Neural progenitor cell (in vitro differentiated cells): ENCODE measurements at regions not wholly inside any gene's neighbourhood (a gene's known extent, or its start where the extent isn't known, plus 50 kb on each side); places are given as distances from the start of the nearest gene placed in this dataset.

Experiments
- DNase-seq: peaks from one replicate; pipeline ENCODE4 v3.0.0-alpha.2; 2016; ENCODE audit warnings: low spot score
- H2AFZ ChIP-seq: fragments of 200-600 bp; sonication (generic); replicated peaks from 2 replicates; pipeline ENCODE4 v1.6.1; 2016; ENCODE audit warnings: antibody characterized with exemption
- H3F3A ChIP-seq: fragments of 200-600 bp; sonication (generic); 2 replicates; pipeline ENCODE4 v1.6.1; 2016; ENCODE audit warnings: antibody characterized with exemption, low read depth
- H3K27ac ChIP-seq: fragments of 200-600 bp; sonication (generic); 2 replicates; pipeline ENCODE4 v1.5.1; 2016; ENCODE audit warnings: mild to moderate bottlenecking
- H3K27me3 ChIP-seq: fragments of 200-600 bp; sonication (generic); 2 replicates; pipeline ENCODE4 v1.6.1; 2016; ENCODE audit warnings: mild to moderate bottlenecking, moderate library complexity
- H3K36me3 ChIP-seq: fragments of 200-600 bp; sonication (generic); 2 replicates; pipeline ENCODE4 v1.5.1; 2016
- H3K4me1 ChIP-seq: fragments of 200-600 bp; sonication (generic); 2 replicates; pipeline ENCODE4 v1.6.1; 2016; ENCODE audit warnings: mixed run types
- H3K4me2 ChIP-seq: fragments of 200-600 bp; sonication (generic); 2 replicates; pipeline ENCODE4 v1.6.1; 2016
- H3K4me3 ChIP-seq: fragments of 200-600 bp; sonication (generic); 2 replicates; pipeline ENCODE4 v1.5.1; 2016
- H3K79me2 ChIP-seq: fragments of 200-600 bp; sonication (generic); 2 replicates; pipeline ENCODE4 v1.6.1; 2016; ENCODE audit warnings: low read depth
- H3K9ac ChIP-seq: fragments of 200-600 bp; sonication (generic); 2 replicates; pipeline ENCODE4 v1.6.1; 2016
- H3K9me3 ChIP-seq: fragments of 200-600 bp; sonication (generic); 2 replicates; pipeline ENCODE4 v1.5.1; 2016; ENCODE audit warnings: low read depth
- H4K20me1 ChIP-seq: fragments of 200-600 bp; sonication (generic); 2 replicates; pipeline ENCODE4 v1.6.1; 2016; ENCODE audit warnings: low read depth
- H3K27ac Mint-ChIP-seq: 3 replicates; pipeline ENCODE4 v1.8.0; 2021; ENCODE audit warnings: mixed read lengths
- H3K27me3 Mint-ChIP-seq: 2 replicates; pipeline ENCODE4 v1.8.0; 2022; ENCODE audit warnings: low read depth, mild to moderate bottlenecking, inconsistent platforms, moderate library complexity, mixed read lengths; ENCODE audit not compliant: insufficient read depth
- H3K36me3 Mint-ChIP-seq: 3 replicates; pipeline ENCODE4 v1.8.0; 2021; ENCODE audit warnings: mixed read lengths
- H3K4me1 Mint-ChIP-seq: 3 replicates; pipeline ENCODE4 v1.8.0; 2021; ENCODE audit warnings: mixed read lengths
- H3K4me3 Mint-ChIP-seq: 3 replicates; pipeline ENCODE4 v1.8.0; 2021; ENCODE audit warnings: mild to moderate bottlenecking, moderate library complexity, mixed read lengths
- H3K9me3 Mint-ChIP-seq: 3 replicates; pipeline ENCODE4 v1.8.0; 2020; ENCODE audit warnings: mixed read lengths
- EZH2 ChIP-seq: fragments of 200-600 bp; sonication (generic); IDR thresholded peaks from 2 replicates; pipeline ENCODE4 v1.6.1; 2017; ENCODE audit warnings: antibody characterized with exemption, mild to moderate bottlenecking, moderate library complexity
- EZH2phosphoT487 ChIP-seq: fragments of 200-600 bp; sonication (generic); IDR thresholded peaks from 2 replicates; pipeline ENCODE4 v1.6.1; 2017; ENCODE audit warnings: antibody characterized with exemption
- TF ChIP-seq, protein P1 (sequence below): fragments of 200-600 bp; sonication (generic); IDR thresholded peaks from 2 replicates; pipeline ENCODE4 v1.5.1; 2017; ENCODE audit warnings: antibody characterized with exemption, mild to moderate bottlenecking

DNA sequence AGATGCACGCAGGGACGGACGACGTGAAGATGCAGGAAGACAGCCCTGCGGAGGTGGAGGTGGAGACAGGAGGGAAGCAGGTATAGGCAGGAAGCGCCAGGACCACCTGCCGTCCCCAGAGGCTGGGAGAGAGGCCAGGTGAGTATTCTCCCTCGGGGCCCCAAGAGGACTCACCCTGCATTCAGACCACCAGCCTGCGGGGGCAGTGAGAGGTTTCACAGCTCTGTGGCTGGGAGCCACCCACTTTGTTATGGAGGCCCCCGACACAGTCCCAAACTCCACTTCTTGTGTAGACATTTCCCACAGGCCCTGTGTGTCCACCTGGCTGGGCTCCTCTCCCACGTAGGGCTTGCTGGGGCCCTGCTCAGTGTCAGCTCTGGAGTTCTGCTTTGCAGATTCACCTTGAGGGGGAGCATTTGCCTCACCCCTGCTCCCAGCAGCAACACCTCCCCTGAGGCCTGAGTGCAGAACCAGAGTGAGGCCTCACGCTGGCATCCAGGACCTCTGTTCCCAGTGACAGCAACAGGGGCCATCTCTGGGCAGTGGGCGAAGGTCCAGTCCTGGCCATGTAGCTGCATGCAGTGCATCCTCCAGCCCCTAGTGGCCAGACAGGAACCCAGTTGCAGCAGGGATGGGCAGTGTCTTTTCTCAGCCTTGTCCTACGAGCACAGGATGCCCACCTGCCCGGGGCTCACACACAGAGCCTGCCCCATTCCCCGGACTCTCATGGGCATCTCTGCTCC lies 119.4 kb upstream of the IQSEC1 start:
- Histone ChIP-seq H3K9ac (no peak overlapping the region), H3K4me3 (no peak overlapping the region), H2AFZ (no peak overlapping the region), H3K79me2 (no peaks in the 10 kb centered on the region), H3K36me3 (no peaks in the 10 kb centered on the region), H3F3A (no peaks in the 10 kb centered on the region), H3K4me2 (no peak overlapping the region), H3K27ac (no peak overlapping the region), H3K27me3 (no peaks in the 10 kb centered on the region), H3K4me1 (peaks cover 14% of the 10 kb centered on the region), H3K9me3 (no peaks in the 10 kb centered on the region), H4K20me1 (peaks cover 9% of the 10 kb centered on the region)
- Mint-ChIP-seq H3K4me1 (peaks cover 44% of the 10 kb centered on the region), H3K9me3 (peaks cover 6% of the 10 kb centered on the region), H3K27me3 (peaks cover 14% of the 10 kb centered on the region), H3K36me3 (peaks cover 3% of the 10 kb centered on the region), H3K27ac (no peak overlapping the region), H3K4me3 (no peak overlapping the region)
- peak; percentile 60 for DNase-seq
- TF ChIP-seq EZH2phosphoT487 (no peak), EZH2 (no peak)
- TF ChIP-seq, protein P1, sequence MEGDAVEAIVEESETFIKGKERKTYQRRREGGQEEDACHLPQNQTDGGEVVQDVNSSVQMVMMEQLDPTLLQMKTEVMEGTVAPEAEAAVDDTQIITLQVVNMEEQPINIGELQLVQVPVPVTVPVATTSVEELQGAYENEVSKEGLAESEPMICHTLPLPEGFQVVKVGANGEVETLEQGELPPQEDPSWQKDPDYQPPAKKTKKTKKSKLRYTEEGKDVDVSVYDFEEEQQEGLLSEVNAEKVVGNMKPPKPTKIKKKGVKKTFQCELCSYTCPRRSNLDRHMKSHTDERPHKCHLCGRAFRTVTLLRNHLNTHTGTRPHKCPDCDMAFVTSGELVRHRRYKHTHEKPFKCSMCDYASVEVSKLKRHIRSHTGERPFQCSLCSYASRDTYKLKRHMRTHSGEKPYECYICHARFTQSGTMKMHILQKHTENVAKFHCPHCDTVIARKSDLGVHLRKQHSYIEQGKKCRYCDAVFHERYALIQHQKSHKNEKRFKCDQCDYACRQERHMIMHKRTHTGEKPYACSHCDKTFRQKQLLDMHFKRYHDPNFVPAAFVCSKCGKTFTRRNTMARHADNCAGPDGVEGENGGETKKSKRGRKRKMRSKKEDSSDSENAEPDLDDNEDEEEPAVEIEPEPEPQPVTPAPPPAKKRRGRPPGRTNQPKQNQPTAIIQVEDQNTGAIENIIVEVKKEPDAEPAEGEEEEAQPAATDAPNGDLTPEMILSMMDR: peak; percentile 62

- H3K4me3 Mint-ChIP-seq: no peak overlapping the region
- Histone ChIP-seq H4K20me1 (peaks cover 9% of the 10 kb centered on the region), H3K9ac (no peak overlapping the region), H3K36me3 (no peaks in the 10 kb centered on the region), H2AFZ (no peak overlapping the region), H3K4me3 (no peak overlapping the region), H3K9me3 (no peaks in the 10 kb centered on the region), H3K4me2 (no peak overlapping the region), H3K79me2 (no peaks in the 10 kb centered on the region), H3K4me1 (peaks cover 14% of the 10 kb centered on the region), H3K27ac (no peak overlapping the region), H3K27me3 (no peaks in the 10 kb centered on the region), H3F3A (no peaks in the 10 kb centered on the region)
- H3K9me3 Mint-ChIP-seq: peaks cover 9% of the 10 kb centered on the region
- TF ChIP-seq, protein P1: no peak
- TF ChIP-seq EZH2phosphoT487 (no peak), EZH2 (no peak)
- DNase-seq: no peak
- peaks cover 13% of the 10 kb centered on the region for H3K27me3 Mint-ChIP-seq
- H3K4me1 Mint-ChIP-seq: peaks cover 34% of the 10 kb centered on the region
- peaks cover 3% of the 10 kb centered on the region for H3K36me3 Mint-ChIP-seq
- H3K27ac Mint-ChIP-seq: no peak overlapping the region
Measured at GRCh38 chr3:13191016-13191415, 117.8 kb upstream of the IQSEC1 start.

DNA sequence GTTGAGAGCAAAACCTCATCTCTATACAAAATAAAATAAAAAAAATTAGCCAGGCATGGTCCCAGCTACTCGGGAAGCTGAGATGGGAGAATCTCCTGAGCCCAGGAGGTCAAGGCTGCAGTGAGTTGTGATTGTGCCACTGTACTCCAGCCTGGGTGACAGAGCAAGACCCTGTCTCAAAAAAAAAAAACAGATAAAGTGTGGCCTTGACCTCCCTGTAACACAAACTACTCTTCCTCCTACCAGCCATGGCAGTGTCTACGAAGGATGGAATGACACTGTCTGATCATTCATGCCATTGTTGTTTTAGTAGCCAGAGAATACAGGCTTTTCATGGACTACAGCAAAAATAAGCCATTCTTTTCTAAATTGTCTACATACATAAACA lies 117.1 kb upstream of the IQSEC1 start:
- no peak overlapping the region for H3K4me2 ChIP-seq
- peaks cover 28% of the 10 kb centered on the region for H3K4me1 Mint-ChIP-seq

More for the DNA sequence above, 117.1 kb upstream of the IQSEC1 start:
- no peak overlapping the region for H3K9ac ChIP-seq
- H3K79me2 ChIP-seq: no peaks in the 10 kb centered on the region
- TF ChIP-seq, protein P1: no peak
- TF ChIP-seq EZH2: no peak
- H3K4me1 ChIP-seq: peaks cover 14% of the 10 kb centered on the region
- H3K27me3 Mint-ChIP-seq: peaks cover 13% of the 10 kb centered on the region
- H3K27me3 ChIP-seq: no peaks in the 10 kb centered on the region
- H3K9me3 ChIP-seq: no peaks in the 10 kb centered on the region
- H3F3A ChIP-seq: no peaks in the 10 kb centered on the region
- no peak overlapping the region for H3K4me3 Mint-ChIP-seq
- H3K27ac Mint-ChIP-seq: no peak overlapping the region
- no peaks in the 10 kb centered on the region for H3K36me3 ChIP-seq
- peaks cover 9% of the 10 kb centered on the region for H4K20me1 ChIP-seq
- DNase-seq: no peak
- H2AFZ ChIP-seq: no peak overlapping the region
- H3K36me3 Mint-ChIP-seq: peaks cover 3% of the 10 kb centered on the region
- H3K9me3 Mint-ChIP-seq: peaks cover 9% of the 10 kb centered on the region
- H3K4me3 ChIP-seq: no peak overlapping the region
- no peak overlapping the region for H3K27ac ChIP-seq
